HG03039 (cell line): ENCODE measurements at regions not wholly inside any gene's neighbourhood (a gene's known extent, or its start where the extent isn't known, plus 50 kb on each side); places are given as distances from the start of the nearest gene placed in this dataset.
"Not testable (repeated sequence)": the region's sequence is repeated elsewhere in the genome, so short reads cannot be mapped to it uniquely, and the experiment has no call there.

Experiments used
- ATAC-seq: cut with Tn5 transposase; IDR thresholded peaks from one replicate; pipeline ENCODE4 v1.9.1; 2021; ENCODE audit warnings: mild to moderate bottlenecking, moderate library complexity; ENCODE audit not compliant: unreplicated experiment

DNA sequence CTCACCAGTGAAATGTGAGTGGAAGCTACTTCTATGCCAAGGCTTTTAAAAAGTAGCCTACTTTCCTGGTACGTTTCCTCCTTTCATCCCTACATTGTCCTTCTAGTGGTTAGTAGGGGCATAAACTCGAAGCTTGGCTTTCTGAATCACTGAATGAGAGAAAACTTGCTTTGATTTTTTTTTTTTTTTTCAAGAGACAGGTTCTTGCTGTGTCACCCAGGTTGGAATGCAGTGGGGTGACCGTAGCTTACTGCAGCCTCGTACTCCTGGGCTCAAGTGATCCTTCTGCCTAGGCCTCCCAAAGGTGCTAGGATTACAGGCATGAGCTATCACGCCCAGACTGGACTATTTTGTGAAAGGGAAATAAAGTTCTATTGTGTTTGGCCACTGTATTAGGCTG is 89.1 kb upstream of the IGFBP7 start:
- no peak for ATAC-seq

DNA sequence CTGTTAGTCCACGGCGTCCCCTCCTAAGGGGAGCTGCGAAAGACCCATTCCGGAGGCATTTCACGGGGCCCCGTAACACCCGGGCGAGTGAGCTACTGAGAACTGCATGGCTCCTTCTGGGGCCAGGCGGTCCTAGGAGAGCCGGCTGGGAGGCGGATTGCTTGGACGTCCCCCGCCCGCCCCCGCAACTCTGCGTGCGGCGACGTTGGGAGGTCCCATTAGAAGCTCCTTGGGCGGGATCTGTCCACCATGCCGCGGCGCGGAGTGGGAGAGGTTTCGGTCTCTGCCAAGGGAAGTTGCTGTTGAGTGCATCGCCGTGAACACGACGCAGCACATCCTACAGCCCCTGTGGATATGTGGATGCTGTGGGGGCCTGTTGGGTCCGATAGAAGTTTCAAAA is 85.4 kb upstream of the IGFBP7 start:
- ATAC-seq, result no peak

- no peak for ATAC-seq
Observed at GRCh38 chr4:57194068-57194611, 84.0 kb upstream of the IGFBP7 start.

GRCh38 chr4:57193209-57193810 is 83.1 kb upstream of the IGFBP7 start:
- ATAC-seq, result no peak

DNA sequence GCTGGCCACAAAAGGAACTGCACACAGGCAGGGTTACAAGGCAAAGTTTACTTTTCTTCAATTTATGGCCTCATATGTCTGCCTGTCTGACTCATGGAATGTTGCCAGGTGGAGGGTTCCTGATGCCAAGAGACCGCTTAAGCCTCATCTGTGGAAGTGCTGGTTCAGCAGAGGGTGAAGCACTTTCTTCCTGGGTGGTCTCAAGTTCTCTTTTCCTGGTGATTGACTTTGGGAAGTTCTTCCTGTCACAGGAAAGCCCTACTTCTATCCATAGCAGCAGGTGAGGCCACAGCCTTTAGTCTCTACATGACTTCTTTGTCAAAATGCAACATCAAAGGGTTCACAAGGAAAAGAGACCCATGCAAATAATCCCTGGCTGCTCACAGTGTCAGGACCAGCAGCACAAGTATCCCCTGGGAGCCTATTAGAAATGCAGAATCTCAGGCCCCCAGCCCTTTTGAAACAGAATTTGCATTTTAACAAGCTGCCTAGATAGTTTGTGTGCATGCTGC is 81.4 kb upstream of the IGFBP7 start:
- no peak for ATAC-seq

DNA sequence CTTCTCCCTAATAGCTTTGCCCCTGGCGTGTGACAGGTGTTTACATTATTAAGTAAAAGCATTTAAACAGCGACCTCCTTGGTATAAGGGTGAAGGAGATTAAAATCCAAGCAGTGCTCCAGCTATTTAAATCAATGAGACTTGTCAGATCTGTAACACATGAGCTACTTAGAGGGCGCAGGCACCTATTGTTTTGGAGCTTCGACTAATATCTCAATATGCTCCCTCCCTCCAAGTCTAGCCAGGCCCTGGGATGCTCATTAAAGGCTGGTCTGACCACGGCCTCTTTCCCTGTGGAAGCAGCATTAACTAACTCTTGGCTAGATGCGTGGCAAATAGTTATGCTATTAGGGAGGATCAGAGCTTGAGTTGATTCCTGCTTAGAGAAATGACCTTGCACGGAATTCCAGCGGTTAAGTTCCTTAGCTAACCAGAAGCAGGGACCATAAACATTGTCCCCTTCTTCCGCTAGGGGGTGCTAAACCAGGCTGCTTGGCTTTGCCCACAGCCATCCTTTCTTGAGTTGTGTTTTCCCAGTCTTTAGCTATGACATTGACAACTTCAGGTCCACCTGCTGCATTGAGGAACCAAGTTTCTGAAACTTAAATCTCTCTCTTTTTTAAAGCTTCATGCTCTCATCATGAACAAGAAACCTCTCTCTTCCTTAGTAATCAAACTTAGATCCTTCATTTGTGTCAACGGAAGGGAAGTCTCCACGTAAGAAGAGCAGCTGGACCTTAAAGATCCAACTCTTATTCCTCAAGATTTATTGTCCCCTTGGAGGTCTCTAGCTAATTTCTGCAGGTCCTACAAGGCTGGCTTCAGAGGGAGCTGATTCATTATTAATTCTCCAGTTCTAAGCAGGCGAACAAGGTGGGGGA is 80.7 kb upstream of the IGFBP7 start:
- ATAC-seq, result no peak

DNA sequence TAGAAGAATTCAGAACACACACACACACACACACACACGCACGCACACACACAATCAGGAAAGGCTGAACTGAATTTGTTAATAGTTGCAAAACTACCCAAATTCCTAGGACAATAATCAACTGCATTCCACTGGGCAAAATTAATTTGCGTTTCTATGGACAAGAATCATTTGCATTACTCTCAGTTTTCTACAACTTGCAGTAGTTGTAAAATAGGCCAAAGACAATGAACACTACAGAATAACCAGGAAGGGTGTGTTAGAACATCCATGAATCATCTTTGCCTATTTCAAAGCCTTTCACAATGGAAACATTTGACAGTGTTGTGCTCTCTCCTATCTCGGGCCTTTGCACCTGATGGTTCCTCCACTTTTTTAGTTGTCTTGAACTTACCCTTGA is 77.1 kb upstream of the IGFBP7 start:
- no peak for ATAC-seq

- no peak for ATAC-seq
Observed at GRCh38 chr4:57184378-57185029, 74.3 kb upstream of the IGFBP7 start.

GRCh38 chr4:57182132-57182874 is 72.1 kb upstream of the IGFBP7 start:
- ATAC-seq, result no peak

DNA sequence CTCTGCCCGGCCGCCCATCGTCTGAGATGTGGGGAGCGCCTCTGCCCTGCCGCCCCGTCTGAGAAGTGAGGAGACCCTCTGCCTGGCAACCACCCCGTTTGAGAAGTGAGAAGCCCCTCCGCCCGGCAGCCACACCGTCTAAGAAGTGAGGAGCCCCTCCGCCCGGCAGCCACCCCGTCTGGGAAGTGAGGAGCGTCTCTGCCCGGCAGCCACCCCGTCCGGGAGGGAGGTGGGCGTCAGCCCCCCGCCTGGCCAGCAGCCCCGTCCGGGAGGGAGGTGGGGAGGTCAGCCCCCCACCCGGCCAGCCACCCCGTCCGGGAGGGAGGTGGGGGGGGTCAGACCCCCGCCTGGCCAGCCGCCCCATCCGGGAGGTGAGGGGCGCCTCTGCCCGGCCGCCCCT is 63.0 kb upstream of the IGFBP7 start:
- not testable (repeated sequence) for ATAC-seq

DNA sequence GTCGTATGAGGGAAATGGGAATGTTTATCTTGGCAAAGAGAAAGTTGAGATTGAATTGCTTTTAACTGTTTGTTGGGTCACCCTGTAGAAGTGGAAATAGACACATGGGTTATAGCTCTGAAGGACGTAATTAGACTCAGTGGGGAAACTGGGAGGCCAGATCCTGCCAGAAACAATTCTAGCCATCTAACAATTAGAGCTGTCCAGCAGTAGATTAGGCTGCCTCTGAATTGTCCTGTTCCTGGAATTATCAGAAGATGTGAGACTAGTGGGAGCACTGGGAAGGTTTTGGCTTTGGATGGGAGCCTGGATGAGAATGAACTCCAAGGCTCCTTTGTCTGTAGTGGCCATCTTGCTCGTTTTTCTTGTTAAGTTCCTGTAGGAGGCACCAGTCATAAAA is 61.9 kb upstream of the IGFBP7 start:
- ATAC-seq, result no peak

GRCh38 chr4:57168982-57169381 is 58.8 kb upstream of the IGFBP7 start:
- ATAC-seq, result no peak

GRCh38 chr4:57163530-57164459 is 53.6 kb upstream of the IGFBP7 start:
- peak; percentile 95 for ATAC-seq

DNA sequence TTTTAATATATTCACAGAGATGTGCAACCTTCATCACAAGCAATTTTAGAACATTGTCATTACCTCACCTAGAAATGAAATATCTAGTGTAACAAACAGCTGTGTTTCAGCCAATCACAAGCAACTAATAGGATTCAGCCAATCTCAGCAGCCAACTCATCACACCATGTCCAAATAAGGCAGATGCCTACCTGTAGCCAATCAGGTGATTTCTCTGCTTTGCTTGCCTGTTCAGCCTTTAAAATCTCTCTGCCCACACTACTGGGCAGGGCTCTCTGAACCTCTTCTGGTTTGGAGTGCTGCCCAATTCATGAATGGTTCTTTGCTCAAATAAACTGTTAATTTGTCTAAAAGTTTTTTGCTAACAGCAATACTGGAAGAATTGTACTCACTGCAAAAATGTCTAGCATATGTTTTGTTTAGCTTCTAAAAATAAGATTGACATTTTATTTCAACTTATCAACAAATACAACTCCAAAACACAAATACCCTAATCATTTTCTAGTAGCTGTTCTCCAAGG is 52.4 kb upstream of the IGFBP7 start:
- no peak for ATAC-seq
